HepG2 (cell line): ENCODE measurements at regions not wholly inside any gene's neighbourhood (a gene's known extent, or its start where the extent isn't known, plus 50 kb on each side); places are given as distances from the start of the nearest gene placed in this dataset.

ENCODE experiments used
- GATAD2A ChIP-seq: IDR thresholded peaks from 2 replicates; pipeline ENCODE4 v1.6.1; 2016
- MYC ChIP-seq: sonication (generic); formaldehyde crosslinking; IDR thresholded peaks from 2 replicates; pipeline ENCODE4 v1.9.0; 2021; ENCODE audit warnings: missing genetic modification reagents, borderline replicate concordance
- TAF1 ChIP-seq: sonication (generic); formaldehyde crosslinking; IDR thresholded peaks from 2 replicates; pipeline ENCODE4 v1.4.0; 2020; ENCODE audit warnings: missing genetic modification reagents
- ZFX ChIP-seq: sonication (generic); formaldehyde crosslinking; IDR thresholded peaks from 2 replicates; pipeline ENCODE4 v1.4.0; 2020; ENCODE audit warnings: mild to moderate bottlenecking, low read depth, missing genetic modification reagents, moderate library complexity
- ZNF180 ChIP-seq: sonication (generic); formaldehyde crosslinking; IDR thresholded peaks from 2 replicates; pipeline ENCODE4 v1.4.0; 2020; ENCODE audit warnings: low read depth, missing genetic modification reagents, borderline replicate concordance

DNA sequence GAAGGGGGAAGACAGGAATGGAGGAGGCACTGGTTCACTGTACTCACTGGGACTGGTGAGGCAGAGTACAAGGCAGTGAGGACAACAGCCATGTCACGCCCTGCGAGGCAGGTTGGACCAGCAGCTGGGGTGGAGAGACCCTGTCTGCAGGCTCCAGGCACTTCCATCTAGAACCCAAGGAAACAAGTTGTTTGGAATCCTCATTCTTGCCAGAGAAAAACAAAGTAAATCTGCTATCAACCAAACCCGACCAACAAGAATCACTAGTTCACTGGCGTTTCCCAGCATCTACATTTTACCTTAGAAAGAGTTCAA lies 98.5 kb upstream of the CDYL start:
- no peak for TF ChIP-seq TAF1 (CRISPR knock-in tag)
- TF ChIP-seq ZNF180 (CRISPR knock-in tag) = no peak
- TF ChIP-seq ZFX (CRISPR knock-in tag) = no peak
- TF ChIP-seq GATAD2A (CRISPR knock-in tag) = no peak
- TF ChIP-seq MYC (CRISPR knock-in tag) = no peak
